BJ (cell line): ENCODE measurements at regions not wholly inside any gene's neighbourhood (a gene's known extent, or its start where the extent isn't known, plus 50 kb on each side); places are given as distances from the start of the nearest gene placed in this dataset.

Source experiments
- CTCF ChIA-PET: fragments of 350-600 bp; formaldehyde crosslinking; extraction: SDS; loops from one replicate; lab custom pipeline; 2021; ENCODE audit warnings: antibody characterized with exemption, inconsistent platforms; lab: Yijun Ruan, JAX
- POLR2A ChIA-PET: fragments of 300-600 bp; sonication (Branson Sonifier 250); formaldehyde crosslinking; extraction: SDS; loops from one replicate; lab custom pipeline; 2021; ENCODE audit warnings: antibody characterized with exemption; lab: Charles Lee
- DNase-seq: peaks from one replicate; pipeline ENCODE4 v3.0.0-alpha.2; 2011; ENCODE audit warnings: low read depth
- H3K27me3 ChIP-seq: 2 replicates; pipeline ENCODE4 v1.6.0; 2011; ENCODE audit warnings: low read length; ENCODE audit not compliant: control insufficient read depth, insufficient read depth
- H3K36me3 ChIP-seq: 2 replicates; pipeline ENCODE4 v1.5.1; 2011; ENCODE audit warnings: low read length; ENCODE audit not compliant: control insufficient read depth, insufficient read depth
- H3K4me3 ChIP-seq: 2 replicates; pipeline ENCODE4 v1.5.1; 2011; ENCODE audit warnings: low read depth, mild to moderate bottlenecking, control low read depth, low read length
- TF ChIP-seq, protein P1 (sequence below): IDR thresholded peaks from 2 replicates; pipeline ENCODE4 v1.5.1; 2011; ENCODE audit warnings: low read depth, mild to moderate bottlenecking, control low read depth, inconsistent platforms, low read length, moderate library complexity; ENCODE audit not compliant: insufficient read depth

DNA sequence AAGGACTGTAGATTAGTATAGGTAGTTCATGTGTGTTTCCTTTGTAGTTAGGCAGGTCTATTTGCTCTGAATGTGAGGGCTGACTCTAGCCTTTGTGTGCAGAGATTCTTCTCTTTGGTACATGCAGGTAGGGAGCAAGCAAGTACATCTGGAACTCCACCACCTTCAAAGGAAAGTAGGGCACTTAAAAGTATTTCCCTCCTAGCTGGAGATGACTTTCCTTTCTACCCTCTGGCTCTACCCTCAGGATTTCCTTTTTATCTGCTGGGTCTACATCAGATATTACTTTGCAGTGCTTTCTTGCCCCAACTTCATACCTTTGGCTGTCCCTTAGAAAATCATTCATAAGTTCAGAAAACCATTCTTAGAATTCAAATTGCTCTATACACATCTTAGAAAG, 91.7 kb upstream of the HIVEP3 start:
- no peak for DNase-seq
- Histone ChIP-seq H3K4me3 (no peak overlapping the region), H3K27me3 (no peaks in the 10 kb centered on the region), H3K36me3 (no peaks in the 10 kb centered on the region)
- ChIA-PET POLR2A (no interaction called here), CTCF (interaction anchor here (1.3 kb wide), 1 partner anchor 198 kb away, joined by 4 read pairs; no protein-coding TSS in a partner anchor)
- TF ChIP-seq, protein P1, sequence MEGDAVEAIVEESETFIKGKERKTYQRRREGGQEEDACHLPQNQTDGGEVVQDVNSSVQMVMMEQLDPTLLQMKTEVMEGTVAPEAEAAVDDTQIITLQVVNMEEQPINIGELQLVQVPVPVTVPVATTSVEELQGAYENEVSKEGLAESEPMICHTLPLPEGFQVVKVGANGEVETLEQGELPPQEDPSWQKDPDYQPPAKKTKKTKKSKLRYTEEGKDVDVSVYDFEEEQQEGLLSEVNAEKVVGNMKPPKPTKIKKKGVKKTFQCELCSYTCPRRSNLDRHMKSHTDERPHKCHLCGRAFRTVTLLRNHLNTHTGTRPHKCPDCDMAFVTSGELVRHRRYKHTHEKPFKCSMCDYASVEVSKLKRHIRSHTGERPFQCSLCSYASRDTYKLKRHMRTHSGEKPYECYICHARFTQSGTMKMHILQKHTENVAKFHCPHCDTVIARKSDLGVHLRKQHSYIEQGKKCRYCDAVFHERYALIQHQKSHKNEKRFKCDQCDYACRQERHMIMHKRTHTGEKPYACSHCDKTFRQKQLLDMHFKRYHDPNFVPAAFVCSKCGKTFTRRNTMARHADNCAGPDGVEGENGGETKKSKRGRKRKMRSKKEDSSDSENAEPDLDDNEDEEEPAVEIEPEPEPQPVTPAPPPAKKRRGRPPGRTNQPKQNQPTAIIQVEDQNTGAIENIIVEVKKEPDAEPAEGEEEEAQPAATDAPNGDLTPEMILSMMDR = no peak

DNA sequence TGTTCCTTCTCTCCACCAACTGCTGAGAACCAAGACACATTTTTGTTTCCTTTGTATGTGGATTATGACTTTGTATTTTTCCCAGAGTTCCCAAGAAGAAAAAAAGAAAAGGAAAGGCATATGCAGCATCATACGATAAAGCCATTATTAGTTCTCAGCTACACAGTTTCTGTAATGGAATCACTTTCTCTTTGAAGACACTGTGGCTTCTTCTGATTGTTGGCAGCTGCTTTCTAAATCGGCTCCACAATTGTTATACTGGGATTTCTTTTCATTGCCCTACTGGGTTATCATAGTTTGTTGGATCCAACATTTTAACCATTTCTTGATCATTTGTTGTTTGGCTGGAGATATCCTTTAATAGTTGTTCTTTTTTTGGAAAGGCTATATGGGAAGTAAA, 89.5 kb upstream of the HIVEP3 start:
- CTCF ChIA-PET = no interaction called here
- Histone ChIP-seq H3K36me3 (no peaks in the 10 kb centered on the region), H3K27me3 (no peaks in the 10 kb centered on the region), H3K4me3 (no peak overlapping the region)
- TF ChIP-seq, protein P1 = no peak
- DNase-seq = no peak
- POLR2A ChIA-PET = no interaction called here

DNA sequence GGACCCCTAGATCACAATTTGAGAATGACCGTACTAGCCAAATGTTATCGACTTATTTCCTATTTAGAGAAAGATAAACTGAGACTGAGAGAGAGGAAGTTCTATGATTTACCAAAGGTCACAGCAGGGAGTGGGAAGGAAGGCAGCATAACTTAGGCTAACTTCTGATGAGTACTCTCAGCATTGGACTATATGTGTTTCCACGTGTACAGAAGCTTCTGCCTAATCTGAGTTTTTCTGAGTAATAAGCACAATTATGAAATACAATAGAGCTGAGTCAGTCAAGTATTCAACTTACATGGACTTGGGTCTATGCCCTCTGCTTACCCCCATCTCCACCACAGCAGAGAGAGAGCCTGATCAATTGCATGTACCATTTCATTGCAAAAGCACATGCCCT, 88.1 kb upstream of the HIVEP3 start:
- POLR2A ChIA-PET = no interaction called here
- CTCF ChIA-PET = no interaction called here
- TF ChIP-seq, protein P1 = no peak
- Histone ChIP-seq H3K27me3 (no peaks in the 10 kb centered on the region), H3K4me3 (no peak overlapping the region), H3K36me3 (no peaks in the 10 kb centered on the region)
- no peak for DNase-seq

DNA sequence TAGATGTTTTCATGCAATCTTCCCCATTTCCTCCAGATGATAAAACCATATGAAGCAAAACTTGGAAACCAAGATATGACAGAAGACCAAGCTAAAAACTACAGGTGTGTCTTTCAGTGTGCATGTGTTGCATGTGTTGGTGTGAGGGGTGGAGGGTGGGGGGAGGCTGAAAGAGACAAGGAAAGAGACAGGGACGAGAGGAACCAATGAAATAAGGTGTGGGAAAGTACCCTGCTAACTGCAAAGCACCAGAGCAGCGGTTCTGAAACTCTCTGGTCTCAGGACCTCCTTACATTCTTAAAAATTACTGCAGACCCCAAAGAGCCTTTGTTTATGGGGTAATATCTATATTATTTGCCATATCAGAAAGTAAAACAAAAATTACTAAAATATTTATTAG, 87.4 kb upstream of the HIVEP3 start:
- no peak for DNase-seq
- Histone ChIP-seq H3K27me3 (no peaks in the 10 kb centered on the region), H3K36me3 (no peaks in the 10 kb centered on the region), H3K4me3 (no peak overlapping the region)
- TF ChIP-seq, protein P1 = no peak
- POLR2A ChIA-PET = no interaction called here
- CTCF ChIA-PET = no interaction called here

DNA sequence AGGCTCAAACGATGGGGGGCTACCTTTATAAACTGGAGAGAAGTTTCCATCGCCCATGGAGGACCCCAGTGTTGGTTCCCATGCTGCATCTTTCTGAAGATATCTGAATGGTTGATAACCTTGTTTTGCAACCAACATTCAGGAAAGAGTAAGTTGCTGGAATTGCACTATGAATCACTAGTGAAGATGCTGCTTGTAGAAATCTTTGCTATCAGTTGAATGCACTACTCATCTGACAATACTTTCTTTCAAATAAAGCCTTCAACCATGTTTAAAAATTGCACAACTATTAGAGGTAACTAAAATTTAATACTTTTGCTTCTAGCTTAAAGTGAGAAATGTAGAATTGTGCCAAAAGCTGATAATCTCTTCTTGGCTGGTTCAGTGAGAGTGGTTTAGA, 86.8 kb upstream of the HIVEP3 start:
- no peaks in the 10 kb centered on the region for H3K27me3 ChIP-seq
- H3K4me3 ChIP-seq = no peak overlapping the region
- no peak for DNase-seq
- CTCF ChIA-PET = no interaction called here
- TF ChIP-seq, protein P1 = no peak
- H3K36me3 ChIP-seq = no peaks in the 10 kb centered on the region
- POLR2A ChIA-PET = no interaction called here
